AG08395 (cell line): ENCODE measurements at regions not wholly inside any gene's neighbourhood (a gene's known extent, or its start where the extent isn't known, plus 50 kb on each side); places are given as distances from the start of the nearest gene placed in this dataset.

ENCODE experiments used
- DNase-seq: peaks from one replicate; pipeline ENCODE4 v3.0.0; 2012; ENCODE audit warnings: mixed read lengths, low spot score

DNA sequence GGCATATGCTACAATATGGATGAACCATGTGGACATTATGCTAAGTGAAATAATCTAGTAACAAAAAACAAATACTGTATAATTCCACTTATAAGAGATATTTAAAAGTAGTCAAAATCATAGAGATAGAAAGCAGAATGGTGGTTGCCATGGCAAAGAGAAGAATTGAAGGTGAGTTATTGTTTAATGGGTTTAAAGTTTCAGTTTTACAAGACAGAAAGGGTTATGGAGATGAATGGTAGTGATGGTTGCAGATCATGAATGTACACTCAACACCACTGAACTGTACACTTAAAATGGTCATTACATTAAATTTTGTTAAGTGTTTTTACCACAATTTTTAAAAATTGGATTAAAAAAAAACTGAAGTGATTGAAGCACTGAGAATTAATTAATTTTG is 298.2 kb upstream of the ZC3H15 start:
- DNase-seq = no peak

GRCh38 chr2:186189816-186190215 is 296.2 kb upstream of the ZC3H15 start:
- DNase-seq = no peak

- no peak for DNase-seq
Observed at GRCh38 chr2:186195696-186196095, 290.4 kb upstream of the ZC3H15 start.

- no peak for DNase-seq
Observed at GRCh38 chr2:186197955-186198354, 288.1 kb upstream of the ZC3H15 start.

GRCh38 chr2:186199029-186199428 is 287.0 kb upstream of the ZC3H15 start:
- DNase-seq = no peak

DNA sequence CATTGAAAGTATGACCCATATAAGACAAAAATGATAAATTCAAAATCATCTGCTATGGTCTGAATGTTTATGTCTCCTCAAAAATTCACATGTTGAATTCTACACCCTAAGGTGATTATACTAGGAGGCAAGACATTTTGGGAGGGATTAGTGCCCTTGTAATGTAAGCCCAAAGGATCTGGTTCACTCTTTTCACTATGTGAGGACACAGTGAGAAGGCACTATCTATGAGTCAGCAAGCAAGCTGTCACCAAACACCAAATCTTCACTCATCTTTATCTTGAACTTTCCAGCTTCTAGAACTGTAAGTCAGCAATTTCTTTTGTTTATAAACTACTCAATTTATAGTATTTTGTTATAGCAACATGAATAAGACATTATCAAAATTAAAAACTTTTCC is 284.7 kb upstream of the ZC3H15 start:
- no peak for DNase-seq

- no peak for DNase-seq
Observed at GRCh38 chr2:186205254-186205911, 280.7 kb upstream of the ZC3H15 start.

GRCh38 chr2:186209532-186209931 is 276.5 kb upstream of the ZC3H15 start:
- no peak for DNase-seq

DNA sequence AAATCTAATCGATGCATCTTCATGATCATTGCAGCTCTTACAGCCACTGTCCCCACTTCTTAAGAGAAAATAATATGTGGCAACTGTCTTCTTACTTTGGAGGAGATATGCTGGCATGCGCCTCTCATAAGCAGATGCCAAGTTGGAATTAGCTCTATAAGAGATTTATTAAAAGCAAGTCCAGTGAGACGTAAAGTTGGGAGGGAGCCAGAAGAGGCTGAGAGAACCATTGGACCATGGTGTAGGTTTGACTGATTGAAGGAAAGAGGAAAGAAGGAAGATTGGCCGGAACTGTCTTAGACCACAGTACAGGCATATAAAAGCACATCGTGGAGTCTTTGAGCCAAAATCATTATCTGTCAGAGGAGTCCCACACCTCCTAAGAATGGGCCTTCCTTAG is 265.7 kb upstream of the ZC3H15 start:
- no peak for DNase-seq

GRCh38 chr2:186229265-186229664 is 256.8 kb upstream of the ZC3H15 start:
- no peak for DNase-seq

DNA sequence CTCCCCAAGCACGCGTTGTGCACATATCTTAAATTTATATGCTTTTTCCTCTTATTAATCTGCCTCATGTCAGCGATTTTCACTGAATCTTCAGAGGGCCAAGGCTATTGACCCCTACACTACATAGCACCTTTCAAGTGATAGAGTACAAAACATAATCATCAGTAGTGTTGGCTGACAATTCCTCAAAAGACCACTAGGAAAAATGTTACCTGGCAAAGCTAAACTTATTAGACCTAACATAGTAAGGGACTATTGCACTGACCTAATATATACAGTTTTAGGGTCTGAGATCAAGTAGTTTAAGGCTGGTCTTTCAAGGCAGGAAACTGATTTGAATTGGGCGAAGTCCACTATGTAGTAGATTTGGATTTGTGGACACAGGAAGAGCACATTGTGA is 244.2 kb upstream of the ZC3H15 start:
- DNase-seq = no peak

DNA sequence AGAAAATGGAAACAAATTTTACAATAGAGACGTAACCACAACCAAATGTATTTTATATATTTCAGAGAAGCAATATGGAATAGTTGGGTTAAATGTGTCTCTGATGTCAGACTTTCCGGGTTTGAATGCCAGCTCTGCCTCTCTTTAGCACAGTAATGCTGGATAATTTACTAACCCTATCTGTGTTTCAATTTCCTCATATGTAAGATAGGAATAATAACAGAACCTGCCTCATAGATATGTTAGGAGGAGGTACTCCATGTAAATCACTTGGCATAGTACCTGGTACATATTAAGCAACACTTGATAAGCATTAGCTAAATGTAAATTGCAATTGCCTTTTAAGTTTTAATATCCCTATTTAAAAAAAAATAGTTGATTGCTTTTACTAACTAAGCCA is 231.3 kb upstream of the ZC3H15 start:
- no peak for DNase-seq

GRCh38 chr2:186255823-186256222 is 230.2 kb upstream of the ZC3H15 start:
- no peak for DNase-seq

DNA sequence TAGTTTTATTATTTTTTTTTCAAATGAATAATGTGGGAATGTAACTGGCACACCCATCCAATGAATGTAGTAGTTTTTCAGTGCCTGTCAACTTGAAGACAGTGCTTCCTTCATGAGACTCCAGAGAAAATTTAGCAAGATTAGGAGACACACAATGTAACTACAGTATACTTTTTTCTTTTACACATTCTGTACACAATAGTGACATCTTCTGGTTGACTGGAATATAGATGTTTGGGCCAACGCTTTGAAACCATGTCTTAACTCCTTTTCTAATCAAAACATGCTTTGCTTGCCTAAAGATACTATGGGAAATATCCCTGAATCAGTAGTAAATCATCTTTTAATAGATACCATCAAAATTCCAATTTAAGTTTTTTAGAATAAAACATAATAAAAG is 229.5 kb upstream of the ZC3H15 start:
- DNase-seq = peak; percentile 29

DNA sequence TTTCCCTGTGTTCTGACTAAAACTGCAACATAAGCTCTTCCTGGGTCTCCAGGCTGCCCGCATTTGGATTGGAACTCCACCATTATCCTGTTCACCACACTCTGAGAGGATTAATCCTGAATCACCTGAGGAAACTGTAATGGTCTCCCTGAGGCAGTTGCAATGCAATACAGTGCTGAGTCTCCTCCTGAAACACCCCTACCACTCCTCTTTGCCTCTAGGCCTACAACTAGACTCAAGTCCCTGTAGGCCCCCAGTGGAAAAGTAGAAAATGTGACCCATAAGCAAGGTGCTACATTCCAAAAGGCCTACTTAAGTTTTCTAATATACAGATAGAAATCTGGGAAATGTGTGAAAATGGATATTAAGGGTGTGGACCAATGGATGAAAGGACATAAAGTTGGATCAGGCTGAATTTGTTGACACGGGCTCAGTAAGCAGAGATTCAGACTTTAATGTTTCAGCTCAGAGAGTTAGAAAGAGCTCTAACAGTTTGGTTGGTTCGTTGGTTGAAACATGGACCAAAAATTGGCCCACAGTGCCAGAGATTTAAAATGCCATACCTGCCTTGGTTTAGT is 222.3 kb upstream of the ZC3H15 start:
- no peak for DNase-seq

- DNase-seq = no peak
Observed at GRCh38 chr2:186269536-186269935, 216.5 kb upstream of the ZC3H15 start.

DNA sequence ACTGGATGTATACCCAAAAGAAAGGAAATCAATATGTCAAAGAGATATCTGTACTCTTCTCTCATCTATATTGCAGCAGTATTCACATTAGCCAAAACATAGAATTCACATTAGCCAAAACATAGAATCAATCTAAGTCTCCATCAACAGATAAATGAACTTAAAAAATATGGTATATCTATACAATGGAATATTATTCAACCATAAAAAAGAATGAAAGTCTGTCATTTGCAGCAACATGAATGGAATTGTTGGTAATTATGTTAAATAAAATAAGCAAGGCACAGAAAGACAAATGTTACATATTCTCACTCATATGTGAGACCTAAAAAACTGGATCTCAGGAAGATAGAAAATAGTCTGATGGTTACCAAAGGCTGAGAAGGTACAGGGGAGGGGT is 212.1 kb upstream of the ZC3H15 start:
- no peak for DNase-seq

GRCh38 chr2:186274936-186275575 is 211.0 kb upstream of the ZC3H15 start:
- peak; percentile 34 for DNase-seq

DNA sequence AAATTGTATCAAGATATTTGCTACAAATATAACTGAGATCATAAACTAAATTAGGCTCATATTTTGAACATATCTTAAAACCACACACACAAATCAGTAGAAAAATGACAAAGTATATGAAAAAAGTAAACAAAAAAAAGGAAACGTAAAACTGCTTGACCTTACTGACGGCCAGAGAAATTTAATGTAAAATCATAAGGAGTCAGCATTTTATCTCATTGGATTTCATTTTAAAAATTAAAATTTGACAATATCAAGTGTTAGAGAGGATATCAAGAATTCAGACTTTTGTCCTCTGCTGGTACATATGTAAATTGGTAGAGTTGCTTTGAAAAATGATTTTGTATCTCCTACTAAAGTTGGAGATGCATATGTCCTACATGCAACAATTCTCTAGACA is 209.2 kb upstream of the ZC3H15 start:
- DNase-seq = no peak

DNA sequence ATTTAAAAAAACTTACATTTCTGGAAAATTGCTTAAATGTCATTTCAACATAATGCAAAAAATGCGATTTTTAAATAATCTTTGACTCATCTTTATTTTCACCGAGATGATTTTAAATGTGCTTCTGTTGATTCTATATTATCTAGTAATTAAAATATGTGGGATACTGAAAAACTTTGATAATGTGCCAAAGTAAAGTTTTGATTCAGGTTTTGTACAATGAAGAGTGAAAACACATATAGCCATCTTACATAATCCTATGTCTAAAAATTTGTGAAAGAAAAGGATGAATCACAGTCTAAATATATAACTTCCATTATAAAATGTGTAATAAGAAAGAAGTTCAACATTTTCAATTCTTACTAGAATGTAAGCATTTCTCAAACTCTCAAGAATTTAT is 204.3 kb upstream of the ZC3H15 start:
- DNase-seq = no peak

- DNase-seq = no peak
Observed at GRCh38 chr2:186294248-186294888, 191.7 kb upstream of the ZC3H15 start.

DNA sequence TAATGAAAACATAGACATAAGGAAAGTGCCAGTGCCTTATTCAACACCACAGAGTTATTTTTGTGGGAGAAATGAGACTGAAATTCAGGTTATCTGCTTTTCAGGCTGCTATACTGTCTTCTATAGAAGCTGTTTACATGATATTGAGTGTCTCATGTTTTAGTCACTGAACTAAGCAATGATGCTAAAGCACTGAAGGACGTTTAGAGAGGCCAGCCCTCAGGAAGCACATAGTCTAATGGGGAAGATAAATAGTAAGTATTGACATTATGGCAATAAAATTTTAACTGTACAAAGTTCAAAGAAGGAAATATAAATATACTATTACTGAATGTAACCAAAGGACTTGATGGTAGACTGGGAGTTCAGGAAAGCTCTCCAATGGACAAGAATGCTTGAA is 186.4 kb upstream of the ZC3H15 start:
- no peak for DNase-seq

- DNase-seq = no peak
Observed at GRCh38 chr2:186302263-186302662, 183.8 kb upstream of the ZC3H15 start.
